ENCODE measurements at regions not wholly inside any gene's neighbourhood (a gene's known extent, or its start where the extent isn't known, plus 50 kb on each side); places are given as distances from the start of the nearest gene placed in this dataset.
"Not testable (repeated sequence)": the region's sequence is repeated elsewhere in the genome, so short reads cannot be mapped to it uniquely, and the experiment has no call there.

- ChIA-PET POLR2A (no interaction called here), CTCF (no interaction called here)
- no peak for DNase-seq (ENCODE audit: extremely low spot score)
- TF ChIP-seq ZNF384 (IDR thresholded peaks at IDR 0.05) = no peak
- no peak for TF ChIP-seq FOXA1 (IDR thresholded peaks at IDR 0.05)
- no peak for TF ChIP-seq ARNT (IDR thresholded peaks at IDR 0.05)
- no peak for TF ChIP-seq SUZ12 (IDR thresholded peaks at IDR 0.05)
- no peak for TF ChIP-seq L3MBTL2 (conservative IDR thresholded peaks at IDR 0.05)
- TF ChIP-seq BHLHE40 (IDR thresholded peaks at IDR 0.05; ENCODE audit: borderline replicate concordance) = no peak
- TF ChIP-seq TARDBP (IDR thresholded peaks at IDR 0.05) = no peak
- no peak for TF ChIP-seq LEF1 (IDR thresholded peaks at IDR 0.05; ENCODE audit: borderline replicate concordance)
- TF ChIP-seq SP1 (IDR thresholded peaks at IDR 0.05) = no peak
- TF ChIP-seq ELF4 (IDR thresholded peaks at IDR 0.05) = no peak
- TF ChIP-seq FOXK2 (IDR thresholded peaks at IDR 0.05) = no peak
These were observed 511.0 kb upstream of the COBL start for GRCh38 chr7:51827631-51828030.

GRCh38 chr7:51824050-51824449, 507.4 kb upstream of the COBL start:
- no peak for TF ChIP-seq FOXK2 (IDR thresholded peaks at IDR 0.05)
- no peak for TF ChIP-seq TARDBP (IDR thresholded peaks at IDR 0.05)
- ChIA-PET CTCF (no interaction called here), POLR2A (no interaction called here)
- no peak for DNase-seq (ENCODE audit: extremely low spot score)

GRCh38 chr7:51823437-51823836, 506.8 kb upstream of the COBL start:
- no peak for TF ChIP-seq ELF4 (IDR thresholded peaks at IDR 0.05)
- TF ChIP-seq LEF1 (IDR thresholded peaks at IDR 0.05; ENCODE audit: borderline replicate concordance) = no peak
- TF ChIP-seq TARDBP (IDR thresholded peaks at IDR 0.05) = no peak
- TF ChIP-seq FOXK2 (IDR thresholded peaks at IDR 0.05) = no peak
- no peak for TF ChIP-seq NFRKB (IDR thresholded peaks at IDR 0.05)
- no peak for TF ChIP-seq ARNT (IDR thresholded peaks at IDR 0.05)
- no peak for TF ChIP-seq SUZ12 (IDR thresholded peaks at IDR 0.05)
- no peak for TF ChIP-seq CTBP1 (IDR thresholded peaks at IDR 0.05; ENCODE audit: borderline replicate concordance)
- TF ChIP-seq HDGF (IDR thresholded peaks at IDR 0.05; ENCODE audit: borderline replicate concordance) = no peak
- no peak for TF ChIP-seq BHLHE40 (IDR thresholded peaks at IDR 0.05; ENCODE audit: borderline replicate concordance)
- TF ChIP-seq ZNF384 (IDR thresholded peaks at IDR 0.05) = no peak
- TF ChIP-seq L3MBTL2 (conservative IDR thresholded peaks at IDR 0.05) = no peak
- no peak for TF ChIP-seq PKNOX1 (IDR thresholded peaks at IDR 0.05)
- no peak for TF ChIP-seq SP1 (IDR thresholded peaks at IDR 0.05)
- ChIA-PET POLR2A (no interaction called here), CTCF (no interaction called here)
- no peak for DNase-seq (ENCODE audit: extremely low spot score)

GRCh38 chr7:51817694-51818225, 501.2 kb upstream of the COBL start:
- POLR2A ChIA-PET = no interaction called here
- CTCF ChIA-PET = no interaction called here
- DNase-seq (ENCODE audit: extremely low spot score) = no peak
- TF ChIP-seq LEF1 (IDR thresholded peaks at IDR 0.05; ENCODE audit: borderline replicate concordance) = no peak
- TF ChIP-seq FOXK2 (IDR thresholded peaks at IDR 0.05) = no peak
- no peak for TF ChIP-seq L3MBTL2 (conservative IDR thresholded peaks at IDR 0.05)
- TF ChIP-seq NFRKB (IDR thresholded peaks at IDR 0.05) = no peak

- POLR2A ChIA-PET; DNase-seq (ENCODE audit: extremely low spot score): not testable (repeated sequence)
- CTCF ChIA-PET = interaction anchor here (0.8 kb wide), 1 partner anchor 41 kb away, joined by 3 read pairs; no protein-coding TSS in a partner anchor
These were observed 489.3 kb upstream of the COBL start for GRCh38 chr7:51805783-51806431.

- no peak for DNase-seq (ENCODE audit: extremely low spot score)
- CTCF ChIA-PET = no interaction called here
- TF ChIP-seq CTBP1 (IDR thresholded peaks at IDR 0.05; ENCODE audit: borderline replicate concordance) = no peak
- no peak for TF ChIP-seq FOXM1 (IDR thresholded peaks at IDR 0.05; ENCODE audit: borderline replicate concordance)
- no peak for TF ChIP-seq ELF4 (IDR thresholded peaks at IDR 0.05)
- TF ChIP-seq PKNOX1 (IDR thresholded peaks at IDR 0.05) = no peak
- no peak for TF ChIP-seq TARDBP (IDR thresholded peaks at IDR 0.05)
- no peak for TF ChIP-seq ZNF384 (IDR thresholded peaks at IDR 0.05)
- TF ChIP-seq HDGF (IDR thresholded peaks at IDR 0.05; ENCODE audit: borderline replicate concordance) = no peak
- no peak for TF ChIP-seq L3MBTL2 (conservative IDR thresholded peaks at IDR 0.05)
- TF ChIP-seq SP1 (IDR thresholded peaks at IDR 0.05) = no peak
- TF ChIP-seq SUZ12 (IDR thresholded peaks at IDR 0.05) = no peak
- TF ChIP-seq FOXK2 (IDR thresholded peaks at IDR 0.05) = no peak
- no peak for TF ChIP-seq ARNT (IDR thresholded peaks at IDR 0.05)
- no peak for TF ChIP-seq LEF1 (IDR thresholded peaks at IDR 0.05; ENCODE audit: borderline replicate concordance)
- TF ChIP-seq FOXA1 (IDR thresholded peaks at IDR 0.05) = no peak
- no peak for TF ChIP-seq BHLHE40 (IDR thresholded peaks at IDR 0.05; ENCODE audit: borderline replicate concordance)
- POLR2A ChIA-PET = no interaction called here
These were observed 486.1 kb upstream of the COBL start for GRCh38 chr7:51802718-51803117.

- ChIA-PET CTCF (no interaction called here), POLR2A (no interaction called here)
- DNase-seq (ENCODE audit: extremely low spot score) = no peak
- TF ChIP-seq BHLHE40 (IDR thresholded peaks at IDR 0.05; ENCODE audit: borderline replicate concordance) (no peak), FOXM1 (IDR thresholded peaks at IDR 0.05; ENCODE audit: borderline replicate concordance) (no peak), HDGF (IDR thresholded peaks at IDR 0.05; ENCODE audit: borderline replicate concordance) (no peak), TARDBP (IDR thresholded peaks at IDR 0.05) (no peak), ELF4 (IDR thresholded peaks at IDR 0.05) (no peak), FOXA1 (IDR thresholded peaks at IDR 0.05) (no peak)
These were observed 480.8 kb upstream of the COBL start for GRCh38 chr7:51797371-51797770.

Measured in HEK293T (cell line).